HG02938 (cell line): ENCODE measurements at regions not wholly inside any gene's neighbourhood (a gene's known extent, or its start where the extent isn't known, plus 50 kb on each side); places are given as distances from the start of the nearest gene placed in this dataset.
"Not testable (repeated sequence)": the region's sequence is repeated elsewhere in the genome, so short reads cannot be mapped to it uniquely, and the experiment has no call there.

ENCODE experiments used
- ATAC-seq: cut with Tn5 transposase; IDR thresholded peaks from one replicate; pipeline ENCODE4 v1.9.1; 2021; ENCODE audit warnings: mild to moderate bottlenecking, moderate library complexity; ENCODE audit not compliant: unreplicated experiment

GRCh38 chr7:121530227-121531174 is 134.4 kb upstream of the FAM3C start:
- peak; percentile 99 for ATAC-seq

DNA sequence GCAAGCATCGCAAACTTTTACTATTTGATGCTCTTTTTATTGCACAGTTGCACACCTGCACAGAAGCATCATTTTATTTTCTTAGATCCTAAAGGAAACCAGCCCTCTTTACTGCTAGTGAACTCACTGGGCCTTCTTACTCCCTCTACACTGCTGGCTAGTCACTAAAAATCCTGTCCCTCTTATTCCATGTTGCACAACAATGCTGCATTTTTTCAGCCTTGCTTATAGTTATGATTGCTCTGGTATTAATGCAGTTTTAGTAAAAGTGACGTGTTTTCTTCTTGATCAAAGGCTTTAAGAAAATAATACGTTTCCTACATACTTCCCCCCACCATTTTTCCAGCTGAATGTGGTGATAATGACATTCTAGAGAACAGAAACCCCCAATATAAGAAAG is 132.9 kb upstream of the FAM3C start:
- no peak for ATAC-seq

DNA sequence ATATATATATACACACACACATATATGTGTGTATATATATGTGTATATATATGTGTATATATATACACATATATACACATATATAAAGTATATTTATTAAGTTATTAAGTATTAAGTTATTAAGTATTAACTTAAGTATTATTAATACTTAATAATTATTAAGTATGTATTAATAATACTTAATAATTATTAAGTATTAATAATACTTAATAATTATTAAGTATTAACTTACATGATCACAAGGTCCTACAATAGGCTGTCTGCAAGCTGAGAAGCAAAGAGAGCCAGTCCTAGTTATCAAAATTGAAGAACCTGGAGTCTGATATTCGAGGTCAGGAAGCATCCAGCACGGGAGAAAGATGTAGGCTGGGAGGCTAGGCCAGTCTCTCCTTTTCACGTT is 130.1 kb upstream of the FAM3C start:
- not testable (repeated sequence) for ATAC-seq

DNA sequence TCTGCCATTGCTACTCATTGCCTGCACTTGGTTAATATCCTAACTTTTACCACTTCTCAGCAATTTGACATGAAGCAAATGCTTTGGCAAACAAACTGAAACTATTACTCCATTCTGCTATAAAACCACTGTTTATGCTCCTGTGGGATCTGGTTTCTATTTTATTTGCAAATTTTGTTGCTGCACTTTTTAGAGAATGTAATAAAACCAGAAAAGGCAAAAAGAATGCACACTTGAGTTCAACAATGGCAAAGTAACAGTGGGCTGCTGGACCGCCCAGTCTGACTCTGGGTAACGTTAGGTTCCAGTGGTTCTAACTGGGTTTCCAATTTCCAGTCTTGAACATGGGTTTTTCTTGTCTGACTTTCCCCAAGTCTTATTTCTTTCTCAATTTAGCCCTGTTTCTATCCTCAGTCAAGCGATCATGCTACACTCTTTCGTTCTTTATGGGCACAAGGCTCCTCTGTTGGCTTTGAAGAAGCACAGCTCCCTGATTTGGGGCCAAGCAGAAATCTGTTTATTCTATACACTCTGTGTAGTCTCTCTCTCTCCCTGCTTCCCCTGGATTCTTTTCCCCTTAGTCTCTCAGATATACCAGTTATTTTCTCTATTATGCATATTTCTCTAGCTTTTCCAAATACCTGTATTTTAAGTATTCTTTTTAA is 129.2 kb upstream of the FAM3C start:
- no peak for ATAC-seq

DNA sequence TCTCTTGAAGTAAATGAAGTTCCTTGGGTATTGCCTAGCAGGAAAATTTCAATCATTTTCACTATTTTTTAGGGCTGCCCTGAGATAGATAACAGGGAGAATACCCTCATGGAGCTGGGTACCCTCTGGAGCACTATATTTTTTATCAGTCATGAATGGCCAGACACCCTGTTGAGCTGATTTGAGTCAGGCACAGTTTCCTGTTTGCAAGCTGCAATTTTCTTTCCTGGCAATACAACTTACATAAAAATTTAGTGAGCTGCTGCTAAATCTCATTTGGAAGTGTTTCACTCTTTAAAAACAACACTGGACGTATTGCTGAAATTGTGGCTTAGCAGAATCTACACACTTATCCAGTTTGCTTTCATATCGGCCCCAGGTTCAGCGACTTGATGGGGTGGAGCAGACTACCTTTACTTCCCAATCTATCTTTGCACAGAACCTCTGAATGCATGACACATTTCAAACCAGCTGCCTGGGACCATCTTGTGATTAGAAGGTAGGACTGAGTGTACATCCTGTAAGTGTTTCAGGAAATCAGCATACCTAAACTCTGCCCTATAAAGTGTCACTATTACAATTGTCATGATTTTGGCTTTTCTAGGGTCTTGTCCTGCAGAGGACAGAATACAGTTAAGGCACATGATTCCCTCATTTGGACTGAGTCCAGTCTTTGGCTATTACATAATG is 125.7 kb upstream of the FAM3C start:
- no peak for ATAC-seq

GRCh38 chr7:121520911-121521310 is 124.8 kb upstream of the FAM3C start:
- no peak for ATAC-seq

GRCh38 chr7:121519548-121520521 is 123.7 kb upstream of the FAM3C start:
- ATAC-seq = peak; percentile 78

DNA sequence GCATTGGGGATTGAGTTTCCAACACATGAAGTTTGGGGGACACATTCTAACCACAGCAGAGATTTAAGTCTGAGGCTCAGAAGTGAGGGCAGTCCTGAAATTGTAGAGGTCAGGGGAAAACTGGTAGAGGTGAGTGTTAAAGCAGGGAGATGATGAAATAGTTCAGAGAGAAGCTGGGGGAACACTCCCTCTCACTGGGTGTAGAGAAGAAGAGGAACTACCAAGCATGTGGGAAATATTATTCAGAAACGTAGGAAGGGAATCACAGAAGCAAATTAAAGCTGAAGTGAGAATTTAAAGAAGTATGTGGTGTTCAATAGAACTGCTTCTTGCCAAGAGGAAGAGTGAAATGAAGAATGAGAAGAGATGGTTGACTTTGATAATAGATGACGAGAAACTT is 121.5 kb upstream of the FAM3C start:
- no peak for ATAC-seq

- ATAC-seq = no peak
Observed at GRCh38 chr7:121516821-121517220, 120.7 kb upstream of the FAM3C start.

DNA sequence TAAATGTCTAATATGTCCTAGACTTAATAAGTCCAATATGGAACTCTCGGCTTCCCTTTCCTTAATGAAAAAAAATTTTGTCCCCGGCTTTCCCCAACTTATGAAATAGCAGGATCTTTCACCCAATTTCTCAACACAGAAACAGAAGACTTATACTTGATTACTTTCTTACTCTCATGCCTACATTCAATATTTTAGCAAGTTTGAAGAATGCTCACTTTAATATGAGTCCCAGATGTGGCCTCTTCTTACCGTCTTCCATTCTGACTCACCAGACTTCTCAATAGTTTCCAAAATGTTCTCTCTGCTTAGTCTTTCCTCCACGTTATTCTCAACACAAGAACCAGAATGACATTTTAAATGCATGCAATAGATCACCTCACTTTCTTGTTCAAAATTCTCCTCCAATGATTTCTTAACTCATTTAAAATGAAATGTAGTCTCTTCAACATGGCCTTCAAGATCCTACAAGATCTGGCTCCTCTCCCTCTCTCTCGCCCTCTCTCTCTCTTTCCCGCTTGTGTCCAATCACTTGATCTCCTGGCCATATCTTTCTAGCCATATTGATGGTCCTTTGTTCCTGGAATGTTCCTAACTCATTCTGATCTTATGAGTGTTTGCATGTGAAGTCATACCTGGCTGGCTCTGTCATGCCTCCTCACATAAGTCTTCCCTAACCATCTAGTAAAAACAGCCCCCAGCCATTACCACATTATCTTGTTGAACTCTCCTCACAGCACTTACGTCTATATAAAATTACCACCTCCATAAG is 119.7 kb upstream of the FAM3C start:
- no peak for ATAC-seq

- no peak for ATAC-seq
Observed at GRCh38 chr7:121515229-121515628, 119.1 kb upstream of the FAM3C start.

GRCh38 chr7:121513105-121513504 is 117.0 kb upstream of the FAM3C start:
- ATAC-seq = no peak

DNA sequence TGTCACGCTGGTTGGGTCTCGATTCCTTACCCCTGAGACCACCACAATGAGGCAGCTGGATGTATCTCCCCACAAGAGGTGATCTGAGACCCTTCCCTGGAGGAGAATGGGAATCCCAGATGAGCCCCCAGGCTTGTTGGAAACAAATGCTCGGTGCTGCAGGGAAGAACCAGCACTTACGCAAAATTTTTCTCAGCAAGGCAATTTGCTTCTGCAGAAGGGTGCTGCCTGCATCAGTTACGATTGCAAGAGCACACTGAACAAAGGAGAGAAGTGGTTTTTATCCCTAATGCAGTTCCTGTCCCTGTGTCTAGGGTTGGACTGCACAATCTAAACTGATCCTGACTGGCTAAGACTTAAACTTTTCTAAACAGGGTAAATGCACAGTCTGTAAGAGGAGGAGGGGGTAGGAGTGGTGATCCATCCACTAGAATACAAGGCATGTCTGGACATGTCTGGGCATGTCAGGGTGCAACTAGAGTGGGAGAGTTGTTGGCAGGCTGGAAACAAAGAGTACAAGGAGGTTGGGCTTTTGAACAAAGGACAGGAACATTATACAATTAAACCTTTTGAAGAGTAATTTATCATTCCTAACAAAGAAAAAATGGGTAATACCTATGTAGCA is 114.9 kb upstream of the FAM3C start:
- ATAC-seq = no peak

DNA sequence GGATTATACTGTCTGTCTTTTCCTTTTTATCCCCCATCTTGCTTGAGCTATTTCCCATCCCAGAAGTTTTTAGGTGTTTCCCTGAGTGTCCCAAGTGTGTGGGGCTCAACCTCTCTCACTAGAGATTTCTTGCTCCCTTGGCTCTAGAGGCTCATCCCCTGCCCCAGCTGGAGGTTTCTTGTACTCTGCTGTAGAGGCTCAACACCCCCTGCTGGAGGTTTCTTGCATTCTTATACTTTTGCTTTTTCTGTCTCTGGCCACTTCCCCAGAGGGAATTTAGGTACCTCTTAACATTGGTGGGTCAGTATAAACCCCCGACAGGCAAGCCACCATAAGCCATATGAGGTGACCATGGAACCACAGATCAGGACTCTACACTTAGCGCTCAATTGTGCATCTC is 114.2 kb upstream of the FAM3C start:
- no peak for ATAC-seq

- ATAC-seq = no peak
Observed at GRCh38 chr7:121505540-121506182, 109.6 kb upstream of the FAM3C start.

DNA sequence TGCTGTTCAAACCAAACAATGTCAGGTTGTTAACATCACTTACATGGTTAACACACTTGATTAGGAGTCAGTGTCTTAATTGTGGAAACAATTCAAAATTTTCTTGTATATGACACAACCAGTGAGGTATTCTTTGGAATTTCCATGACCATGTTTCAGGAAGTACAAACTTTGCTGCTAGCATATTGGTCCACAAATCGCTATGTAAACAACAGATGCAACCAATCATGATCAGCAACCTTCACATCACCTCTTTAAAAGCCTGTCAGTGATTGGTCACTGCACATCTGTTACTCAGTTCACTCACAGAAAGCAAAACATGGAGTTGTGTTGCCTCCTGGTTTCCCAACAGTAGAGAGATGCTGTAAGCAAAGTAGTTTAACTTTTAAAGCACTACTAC is 108.9 kb upstream of the FAM3C start:
- ATAC-seq = no peak

GRCh38 chr7:121504482-121504881 is 108.4 kb upstream of the FAM3C start:
- ATAC-seq = no peak

DNA sequence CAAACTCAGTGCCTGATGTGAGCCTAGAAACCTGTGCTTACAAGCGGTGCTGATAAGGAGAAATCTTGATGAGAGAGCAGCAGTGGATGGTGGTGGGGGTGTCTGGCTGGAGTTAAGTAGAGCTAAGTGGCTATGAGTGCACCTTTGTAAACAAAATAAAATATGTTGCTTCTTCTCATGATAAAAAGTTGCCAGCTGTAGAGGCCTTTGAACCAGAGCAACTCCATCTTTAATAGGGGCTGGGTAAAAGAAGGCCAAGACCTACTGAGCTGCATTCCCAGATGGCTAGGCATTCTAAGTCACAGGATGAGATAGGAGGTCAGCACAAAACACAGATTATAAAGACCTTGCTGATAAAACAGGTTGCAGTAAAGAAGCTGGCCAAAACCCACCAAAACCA is 107.6 kb upstream of the FAM3C start:
- no peak for ATAC-seq

GRCh38 chr7:121503039-121503438 is 106.9 kb upstream of the FAM3C start:
- ATAC-seq = no peak
